ENCODE measurements at regions not wholly inside any gene's neighbourhood (a gene's known extent, or its start where the extent isn't known, plus 50 kb on each side); places are given as distances from the start of the nearest gene placed in this dataset.
A peak's percentile ranks its signal among the peaks of the same experiment; 100 is the strongest.

DNA sequence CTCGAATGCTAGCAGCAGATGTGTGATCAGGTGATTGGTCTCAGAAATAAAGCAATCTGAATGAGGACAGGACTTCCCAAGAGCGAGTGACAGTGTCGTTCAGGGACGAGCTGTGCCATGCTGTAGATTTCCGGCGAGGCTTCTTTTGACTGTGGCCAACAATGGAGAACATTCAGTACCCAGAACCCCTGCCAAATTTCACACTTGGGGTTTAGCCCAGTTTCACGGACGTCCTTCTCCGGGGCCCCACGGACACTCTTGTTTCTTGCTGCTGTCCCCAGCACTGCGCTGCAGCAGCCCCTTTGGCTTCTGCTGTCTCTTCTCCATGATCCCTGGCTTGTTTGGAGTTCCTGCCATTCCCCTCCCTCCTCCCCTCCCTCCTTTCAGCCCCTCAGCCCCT is 115.1 kb upstream of the GRAMD1B start:
- H3K27ac Mint-ChIP-seq, result no peak overlapping the region
- ChIA-PET CTCF (interaction anchor here (0.6 kb wide), 2 partner anchors 14 to 53 kb away, joined by 5 read pairs; no protein-coding TSS in a partner anchor), POLR2A (no interaction called here)
- H3K27me3 Mint-ChIP-seq, result peaks cover 7% of the 10 kb centered on the region
- no peak overlapping the region for H3K4me3 Mint-ChIP-seq
- no peak for DNase-seq
- H3K36me3 Mint-ChIP-seq (ENCODE audit: low read depth), result no peaks in the 10 kb centered on the region
- H3K4me1 Mint-ChIP-seq, result no peaks in the 10 kb centered on the region
- H3K9me3 Mint-ChIP-seq, result no peaks in the 10 kb centered on the region

DNA sequence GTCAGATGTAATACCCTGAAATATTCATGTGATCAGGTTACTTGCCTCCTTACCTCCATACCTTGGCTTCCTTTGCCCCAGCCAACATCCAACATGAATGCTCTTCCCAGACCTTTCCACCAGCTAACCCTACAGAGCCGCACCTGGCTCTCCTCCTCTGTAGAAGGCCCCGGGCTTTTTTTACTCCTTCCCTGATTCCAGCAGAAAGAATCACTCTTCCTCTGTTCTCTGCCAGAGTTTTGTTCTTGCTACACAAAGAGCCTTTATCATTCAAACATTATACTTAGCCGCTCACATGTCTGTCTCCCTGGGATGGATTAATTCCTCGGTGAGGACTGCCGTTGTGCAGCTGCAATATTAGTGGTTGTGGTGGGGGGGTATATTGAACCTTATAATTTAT is 116.8 kb upstream of the GRAMD1B start:
- Mint-ChIP-seq H3K9me3 (no peaks in the 10 kb centered on the region), H3K4me3 (no peak overlapping the region), H3K27me3 (peaks cover 2% of the 10 kb centered on the region), H3K27ac (no peak overlapping the region), H3K4me1 (peaks cover 1% of the 10 kb centered on the region), H3K36me3 (ENCODE audit: low read depth) (no peaks in the 10 kb centered on the region)
- POLR2A ChIA-PET, result no interaction called here
- no peak for DNase-seq
- CTCF ChIA-PET, result interaction anchor here (0.8 to 1.5 kb wide), 3 partner anchors 11 to 48 kb away, joined by 3 read pairs; no protein-coding TSS in a partner anchor

DNA sequence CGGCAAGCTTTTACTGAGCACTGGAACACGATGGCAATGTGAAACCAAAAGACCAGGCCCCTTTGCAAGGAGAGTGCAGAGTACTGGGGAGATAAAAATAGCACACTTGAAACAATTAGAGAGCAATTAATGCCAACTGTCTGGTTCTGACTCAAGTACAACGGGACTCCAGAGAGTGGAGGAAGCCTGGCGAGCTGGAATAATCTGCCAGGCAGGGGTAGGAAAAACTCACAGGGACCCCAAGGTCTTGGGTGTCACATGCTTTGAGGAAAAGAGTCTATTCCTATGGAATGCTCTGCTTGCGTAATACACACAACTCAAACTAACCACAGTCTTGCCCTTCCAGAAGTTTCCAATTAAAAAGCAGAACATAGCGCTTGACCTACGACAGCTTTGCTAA is 113.0 kb upstream of the CLMP start:
- no peak overlapping the region for H3K4me3 Mint-ChIP-seq
- H3K36me3 Mint-ChIP-seq (ENCODE audit: low read depth), result no peaks in the 10 kb centered on the region
- DNase-seq, result no peak
- peaks cover 28% of the 10 kb centered on the region for H3K4me1 Mint-ChIP-seq
- no peaks in the 10 kb centered on the region for H3K9me3 Mint-ChIP-seq
- ChIA-PET CTCF (interaction anchor here (0.8 to 1.3 kb wide), 4 partner anchors 9 to 171 kb away, joined by 3 to 4 read pairs (median 3); no protein-coding TSS in a partner anchor), POLR2A (interaction anchor here (0.6 kb wide), 1 partner anchor 196 kb away, joined by 4 read pairs; no protein-coding TSS in a partner anchor)
- no peak overlapping the region for H3K27ac Mint-ChIP-seq
- peaks cover under 1% of the 10 kb centered on the region for H3K27me3 Mint-ChIP-seq

DNA sequence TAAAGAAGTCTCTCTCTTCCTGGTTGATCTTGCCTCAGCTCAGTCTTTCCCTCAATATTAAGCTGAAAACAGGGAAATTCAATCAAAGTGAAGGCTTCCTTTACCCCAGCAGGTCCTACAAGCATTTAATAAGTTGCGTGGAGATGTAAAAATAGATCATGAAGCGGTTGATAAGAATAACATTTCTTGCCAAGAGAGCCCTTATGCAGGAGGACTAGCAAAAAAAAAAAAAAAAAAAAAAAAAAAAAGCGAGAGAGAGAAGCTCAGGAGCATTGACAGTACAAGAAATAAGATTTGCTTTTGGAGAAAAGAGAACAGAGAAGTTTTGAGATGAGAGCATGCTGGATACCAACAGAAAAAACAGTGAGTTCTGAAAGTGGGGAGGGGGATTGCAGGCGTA is 112.2 kb upstream of the CLMP start:
- H3K4me3 Mint-ChIP-seq, result no peak overlapping the region
- H3K27ac Mint-ChIP-seq, result no peak overlapping the region
- DNase-seq, result no peak
- CTCF ChIA-PET, result interaction anchor here (1.1 to 1.3 kb wide), 3 partner anchors 10 to 223 kb away, joined by 3 to 4 read pairs (median 3); no protein-coding TSS in a partner anchor
- no peaks in the 10 kb centered on the region for H3K27me3 Mint-ChIP-seq
- no peaks in the 10 kb centered on the region for H3K9me3 Mint-ChIP-seq
- POLR2A ChIA-PET, result no interaction called here
- peaks cover 35% of the 10 kb centered on the region for H3K4me1 Mint-ChIP-seq
- no peaks in the 10 kb centered on the region for H3K36me3 Mint-ChIP-seq (ENCODE audit: low read depth)

DNA sequence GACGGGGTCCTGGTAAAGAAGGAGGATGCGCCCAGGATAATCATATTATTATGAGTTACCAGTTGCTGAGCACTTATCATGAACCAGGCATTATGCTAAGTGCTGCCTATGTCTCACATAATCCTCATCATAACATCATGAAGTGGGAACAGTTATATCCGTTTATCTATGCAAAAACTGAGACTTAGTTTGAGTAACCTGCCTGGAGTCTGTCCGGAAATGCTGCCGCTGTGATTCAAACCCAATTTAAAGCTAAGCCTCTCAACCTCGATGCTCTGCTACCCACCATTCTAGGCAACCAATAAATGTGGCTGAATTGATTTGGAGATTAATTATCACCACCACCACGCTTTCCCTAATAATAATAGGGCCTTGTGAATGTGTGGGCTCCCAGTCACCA is 111.5 kb upstream of the CLMP start:
- peaks cover 41% of the 10 kb centered on the region for H3K4me1 Mint-ChIP-seq
- CTCF ChIA-PET, result interaction anchor here (1.1 to 1.3 kb wide), 2 partner anchors 15 to 224 kb away, joined by 3 read pairs; no protein-coding TSS in a partner anchor
- no peaks in the 10 kb centered on the region for H3K9me3 Mint-ChIP-seq
- no peak overlapping the region for H3K4me3 Mint-ChIP-seq
- no peak overlapping the region for H3K27ac Mint-ChIP-seq
- no peak for DNase-seq
- H3K36me3 Mint-ChIP-seq (ENCODE audit: low read depth), result no peaks in the 10 kb centered on the region
- POLR2A ChIA-PET, result no interaction called here
- H3K27me3 Mint-ChIP-seq, result no peaks in the 10 kb centered on the region

DNA sequence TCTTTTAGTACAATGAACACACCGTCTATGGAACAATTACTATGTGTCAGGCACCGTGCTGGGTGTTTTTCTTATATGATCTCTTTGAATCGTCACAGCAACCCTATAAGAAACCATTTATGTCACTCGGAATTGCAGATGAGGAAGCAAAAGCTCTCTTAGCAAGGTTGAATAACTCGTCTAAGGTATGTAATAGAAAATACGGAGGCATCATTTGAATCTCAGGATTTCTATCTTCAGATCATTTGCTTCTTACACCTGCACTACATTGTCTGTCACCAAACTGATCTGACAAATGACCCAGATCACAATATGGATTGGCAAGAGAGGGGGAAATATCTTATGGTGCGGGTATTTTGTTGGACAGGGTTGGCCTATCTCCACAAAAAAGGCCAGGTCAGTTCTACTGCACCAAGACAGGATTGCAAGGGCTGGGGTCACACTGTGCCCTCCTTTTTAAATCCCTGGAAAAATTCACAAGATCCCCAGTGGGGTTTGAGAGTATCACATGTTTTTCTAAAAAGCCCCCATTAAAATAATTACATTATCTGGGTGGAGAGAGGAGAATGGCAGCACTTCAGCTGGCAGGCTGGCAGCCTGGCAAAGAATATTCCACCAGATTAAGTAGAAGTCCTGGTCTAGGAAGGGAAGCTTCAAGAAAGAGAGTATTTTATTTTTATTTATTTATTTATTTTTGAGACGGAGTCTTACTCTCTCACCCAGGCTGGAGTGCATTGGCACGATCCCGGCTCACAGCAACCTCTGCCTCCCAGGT is 110.7 kb upstream of the CLMP start:
- no peak for DNase-seq
- Mint-ChIP-seq H3K9me3 (no peaks in the 10 kb centered on the region), H3K27me3 (no peaks in the 10 kb centered on the region), H3K4me1 (peaks cover 48% of the 10 kb centered on the region), H3K27ac (no peak overlapping the region), H3K4me3 (no peak overlapping the region), H3K36me3 (ENCODE audit: low read depth) (no peaks in the 10 kb centered on the region)
- ChIA-PET CTCF (no interaction called here), POLR2A (no interaction called here)

DNA sequence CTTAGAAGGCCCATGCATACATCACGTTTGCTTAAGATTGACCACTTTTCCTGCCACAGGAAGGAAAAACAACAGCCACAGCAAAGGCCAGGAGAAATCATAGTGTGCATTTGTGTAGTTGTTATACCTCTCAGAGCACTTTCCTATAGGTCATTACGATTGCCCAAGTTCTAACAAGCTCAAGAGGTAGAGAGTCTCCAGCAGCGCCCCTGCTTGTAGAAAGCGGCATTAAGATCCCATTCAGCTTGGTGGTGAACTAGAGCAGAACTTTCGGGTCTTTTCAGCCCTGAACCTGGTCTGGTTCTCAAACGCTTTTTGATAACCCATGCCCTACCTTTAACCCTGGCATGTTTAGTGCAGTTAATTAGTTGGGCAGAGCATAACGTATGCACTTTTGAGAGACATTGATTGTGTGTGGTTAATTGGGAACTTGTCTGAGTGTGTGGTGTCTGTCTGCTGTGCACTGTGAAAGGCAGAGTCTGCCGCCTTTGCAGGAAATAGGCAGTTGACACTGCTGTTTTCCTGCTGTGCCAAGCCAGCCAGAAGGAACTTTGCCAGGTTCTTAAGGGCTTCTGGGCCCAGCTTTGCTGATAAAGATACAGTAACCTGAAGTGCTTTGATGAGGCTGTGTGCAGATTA is 109.9 kb upstream of the CLMP start:
- ChIA-PET POLR2A (interaction anchor here (0.6 kb wide), 1 partner anchor 137 kb away, joined by 3 read pairs; no protein-coding TSS in a partner anchor), CTCF (interaction anchor here (0.6 kb wide), 1 partner anchor 174 kb away, joined by 3 read pairs; no protein-coding TSS in a partner anchor)
- no peaks in the 10 kb centered on the region for H3K36me3 Mint-ChIP-seq (ENCODE audit: low read depth)
- no peak for DNase-seq
- H3K9me3 Mint-ChIP-seq, result no peaks in the 10 kb centered on the region
- peaks cover 53% of the 10 kb centered on the region for H3K4me1 Mint-ChIP-seq
- no peak overlapping the region for H3K27ac Mint-ChIP-seq
- no peaks in the 10 kb centered on the region for H3K27me3 Mint-ChIP-seq
- H3K4me3 Mint-ChIP-seq, result no peak overlapping the region

DNA sequence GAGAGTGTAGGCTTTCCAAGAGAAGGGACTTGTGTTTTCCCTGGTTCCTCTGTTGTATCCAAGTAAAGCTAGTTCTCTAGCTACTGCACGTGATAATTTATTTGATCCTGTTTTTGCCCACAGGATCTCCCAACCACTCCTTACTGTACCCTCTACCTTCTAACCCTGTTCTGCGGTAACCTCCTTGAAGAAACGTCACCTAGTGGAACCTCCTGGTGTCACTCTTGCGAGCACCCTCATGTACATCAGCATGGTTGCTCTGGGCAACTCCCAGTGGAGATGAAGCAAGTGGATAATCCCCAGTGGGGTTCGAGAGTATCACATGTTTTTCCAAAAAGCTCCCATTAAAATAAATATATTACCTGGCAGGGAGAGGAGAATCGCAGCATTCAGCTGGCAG is 108.9 kb upstream of the CLMP start:
- no peaks in the 10 kb centered on the region for H3K36me3 Mint-ChIP-seq (ENCODE audit: low read depth)
- POLR2A ChIA-PET, result no interaction called here
- CTCF ChIA-PET, result interaction anchor here (0.8 to 1.1 kb wide), 3 partner anchors 161 to 184 kb away, joined by 3 read pairs; no protein-coding TSS in a partner anchor
- H3K4me1 Mint-ChIP-seq, result peaks cover 53% of the 10 kb centered on the region
- DNase-seq, result no peak
- H3K27me3 Mint-ChIP-seq, result no peaks in the 10 kb centered on the region
- peak overlapping the region; percentile 38 for H3K27ac Mint-ChIP-seq
- H3K4me3 Mint-ChIP-seq, result no peak overlapping the region
- H3K9me3 Mint-ChIP-seq, result no peaks in the 10 kb centered on the region

DNA sequence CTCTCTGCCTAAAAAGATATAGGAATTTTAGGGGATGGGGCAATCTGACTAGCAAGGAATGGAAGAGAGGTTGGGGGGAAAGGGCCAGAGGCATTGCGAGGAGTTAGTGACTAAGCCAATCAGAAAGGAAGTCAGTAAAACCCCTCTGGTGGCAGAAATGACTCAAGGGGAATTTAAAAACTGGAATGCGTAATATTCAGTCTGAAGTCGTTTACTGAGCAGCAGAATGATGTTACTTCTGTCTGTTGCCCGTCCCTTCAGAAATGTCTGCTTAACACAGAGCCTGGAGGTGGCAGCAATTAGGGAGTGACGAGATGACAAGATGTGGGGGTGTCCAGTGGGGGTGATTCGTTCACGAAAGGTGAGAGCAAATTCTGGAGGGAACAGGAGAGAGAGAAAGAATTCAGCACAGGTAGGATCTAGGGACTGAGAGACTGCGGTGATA is 107.7 kb upstream of the CLMP start:
- peaks cover 51% of the 10 kb centered on the region for H3K4me1 Mint-ChIP-seq
- no peak for DNase-seq
- CTCF ChIA-PET, result interaction anchor here (0.5 to 1.8 kb wide), 4 partner anchors 10 to 175 kb away, joined by 3 to 5 read pairs (median 4); no protein-coding TSS in a partner anchor
- H3K27ac Mint-ChIP-seq, result peak overlapping the region; percentile 44
- no peaks in the 10 kb centered on the region for H3K27me3 Mint-ChIP-seq
- H3K36me3 Mint-ChIP-seq (ENCODE audit: low read depth), result no peaks in the 10 kb centered on the region
- peak overlapping the region; percentile 35 for H3K4me3 Mint-ChIP-seq
- POLR2A ChIA-PET, result no interaction called here
- no peaks in the 10 kb centered on the region for H3K9me3 Mint-ChIP-seq

DNA sequence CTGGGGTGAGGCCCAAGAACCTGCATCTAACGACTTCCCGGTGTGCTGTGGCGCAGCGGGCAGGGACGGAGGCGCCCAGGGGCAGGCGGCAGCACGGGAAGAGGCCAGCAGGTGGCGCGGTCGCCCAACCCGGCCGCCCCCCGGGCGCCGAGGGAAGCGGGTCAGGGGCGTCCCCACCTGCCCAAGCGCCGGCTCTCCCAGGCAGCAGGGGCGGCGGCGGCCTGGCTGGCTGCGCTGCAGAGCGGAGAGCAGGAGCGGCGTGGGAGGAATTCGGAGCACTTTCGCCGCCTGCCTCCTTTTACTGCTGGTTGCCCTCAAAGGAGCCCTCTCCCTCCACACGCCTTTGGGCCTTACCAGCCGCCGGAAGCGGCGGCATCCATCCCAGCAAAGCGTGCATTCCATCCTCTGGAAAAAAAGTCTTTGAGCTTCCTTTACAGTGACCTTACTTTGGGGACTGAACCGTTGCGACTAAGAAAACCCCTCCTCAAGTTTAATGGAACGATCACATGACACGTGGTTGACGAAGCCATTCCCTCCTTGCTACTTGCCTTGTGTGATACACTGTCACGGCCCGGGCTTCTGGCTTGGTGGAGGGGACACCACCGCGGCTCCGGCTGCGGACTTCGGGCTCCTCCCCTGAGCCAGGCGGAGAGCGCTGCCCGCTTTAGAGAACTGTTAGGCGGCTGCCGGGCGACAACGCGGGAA is 106.8 kb upstream of the CLMP start:
- Mint-ChIP-seq H3K9me3 (no peaks in the 10 kb centered on the region), H3K36me3 (ENCODE audit: low read depth) (no peaks in the 10 kb centered on the region), H3K27me3 (no peaks in the 10 kb centered on the region), H3K4me1 (peaks cover 47% of the 10 kb centered on the region), H3K27ac (peak overlapping the region; percentile 73), H3K4me3 (peak overlapping the region; percentile 45)
- DNase-seq, result peak; percentile 68
- POLR2A ChIA-PET, result no interaction called here
- CTCF ChIA-PET, result interaction anchor here (0.5 to 1.8 kb wide), 8 partner anchors 12 to 253 kb away, joined by 3 to 5 read pairs (median 3); no protein-coding TSS in a partner anchor

DNA sequence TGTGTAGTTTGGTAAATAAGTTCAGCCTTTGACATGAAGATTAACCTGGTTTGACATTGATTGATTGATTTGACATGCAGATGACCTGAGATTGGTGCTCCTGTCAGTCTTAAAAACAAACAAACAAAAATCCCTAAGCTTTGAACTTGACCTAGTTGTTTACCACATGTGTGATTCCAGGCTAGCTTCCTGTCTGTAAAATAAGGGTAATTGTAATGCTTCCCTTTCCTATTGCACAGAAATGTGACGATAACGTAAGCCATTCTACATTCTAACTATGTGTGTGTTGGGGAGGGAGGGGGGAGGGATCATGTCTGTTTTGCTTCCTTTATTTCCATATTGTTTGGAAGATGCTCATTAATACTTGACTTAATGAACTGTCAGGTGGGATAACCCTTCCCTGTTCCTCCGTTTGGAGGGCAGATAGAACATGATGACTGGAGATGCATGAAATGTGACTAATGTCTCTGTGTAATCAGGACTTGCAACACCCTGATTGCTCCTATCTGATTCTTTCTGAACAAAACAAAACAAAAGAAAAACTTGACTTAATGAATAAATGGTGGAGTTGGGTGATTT is 106.1 kb upstream of the CLMP start:
- H3K4me3 Mint-ChIP-seq, result peak overlapping the region; percentile 45
- H3K9me3 Mint-ChIP-seq, result no peaks in the 10 kb centered on the region
- peaks cover 47% of the 10 kb centered on the region for H3K4me1 Mint-ChIP-seq
- no peaks in the 10 kb centered on the region for H3K36me3 Mint-ChIP-seq (ENCODE audit: low read depth)
- POLR2A ChIA-PET, result interaction anchor here (0.6 kb wide), 1 partner anchor 175 kb away, joined by 3 read pairs; no protein-coding TSS in a partner anchor
- peak overlapping the region; percentile 73 for H3K27ac Mint-ChIP-seq
- peaks cover 4% of the 10 kb centered on the region for H3K27me3 Mint-ChIP-seq
- CTCF ChIA-PET, result interaction anchor here (0.5 to 2.2 kb wide), 10 partner anchors 10 to 1607 kb away, joined by 3 to 6 read pairs (median 4); no protein-coding TSS in a partner anchor
- DNase-seq, result no peak

DNA sequence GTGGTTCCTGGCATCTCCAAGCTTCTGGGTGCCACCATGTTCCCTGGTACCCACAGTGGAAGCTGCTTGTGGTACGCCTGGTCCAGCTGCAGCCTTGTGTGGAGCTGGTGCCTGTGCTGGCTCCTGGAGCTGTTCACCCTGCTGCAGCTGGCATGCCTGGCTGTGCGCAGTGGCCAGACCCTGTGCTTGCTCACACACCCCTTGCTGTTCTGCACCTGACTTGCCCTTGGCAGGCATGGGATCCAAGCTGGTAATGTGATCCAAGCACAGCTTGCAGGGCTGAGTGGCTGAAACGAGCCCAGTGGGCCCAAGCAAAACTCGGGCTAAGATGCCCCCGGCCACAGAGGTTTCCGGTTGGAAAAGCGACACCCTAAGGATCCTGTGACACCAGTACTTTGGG is 104.7 kb upstream of the CLMP start:
- no peaks in the 10 kb centered on the region for H3K36me3 Mint-ChIP-seq (ENCODE audit: low read depth)
- ChIA-PET CTCF (interaction anchor here (0.6 to 2.2 kb wide), 2 partner anchors 9 to 1839 kb away, joined by 4 to 6 read pairs; no protein-coding TSS in a partner anchor), POLR2A (no interaction called here)
- H3K4me1 Mint-ChIP-seq, result peaks cover 41% of the 10 kb centered on the region
- peaks cover 4% of the 10 kb centered on the region for H3K27me3 Mint-ChIP-seq
- H3K27ac Mint-ChIP-seq, result no peak overlapping the region
- no peak overlapping the region for H3K4me3 Mint-ChIP-seq
- no peaks in the 10 kb centered on the region for H3K9me3 Mint-ChIP-seq
- no peak for DNase-seq
